HG03196 (cell line): ENCODE measurements at regions not wholly inside any gene's neighbourhood (a gene's known extent, or its start where the extent isn't known, plus 50 kb on each side); places are given as distances from the start of the nearest gene placed in this dataset.

Source experiments
- ATAC-seq: cut with Tn5 transposase; IDR thresholded peaks from one replicate; pipeline ENCODE4 v1.9.1; 2021; ENCODE audit not compliant: unreplicated experiment

- ATAC-seq: no peak
These were observed 547.6 kb upstream of the WWC1 start for GRCh38 chr5:167743695-167744464.

DNA sequence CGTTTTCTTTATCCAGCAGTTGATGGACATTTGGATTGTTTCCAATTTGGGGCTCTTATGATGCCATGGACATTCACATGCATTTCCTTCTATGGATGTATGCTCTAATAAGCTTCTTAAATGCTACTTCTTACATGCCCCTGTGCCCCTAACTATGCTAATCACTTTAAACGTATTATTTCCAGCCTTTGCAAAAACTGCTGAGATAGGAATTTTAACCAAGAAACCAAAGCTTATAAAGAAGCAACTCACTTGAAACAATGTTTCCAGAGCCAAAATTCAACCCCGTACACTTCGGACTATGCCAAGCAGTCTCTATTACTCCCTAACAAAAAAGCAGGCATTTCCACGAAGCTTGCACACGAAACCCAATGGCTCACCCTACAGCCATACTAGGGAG, 545.6 kb upstream of the WWC1 start:
- ATAC-seq: no peak

DNA sequence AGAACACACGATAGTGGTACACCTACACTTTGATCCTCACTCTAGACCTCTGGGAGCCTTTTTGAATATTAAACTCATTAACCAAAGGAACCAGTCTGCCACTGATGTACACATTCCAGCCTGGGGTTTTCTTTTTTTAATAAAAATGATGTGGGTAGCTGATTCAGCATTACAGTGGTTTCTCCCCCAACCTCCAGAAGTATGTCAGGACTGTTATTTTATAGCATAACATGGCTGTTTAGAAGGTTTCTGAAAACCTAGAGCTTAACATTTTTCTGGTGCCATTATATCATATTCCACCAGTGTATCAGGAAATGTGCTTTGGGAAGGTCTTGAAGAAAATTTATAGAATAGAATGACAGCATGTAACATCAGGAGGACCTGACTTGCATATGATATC, 540.9 kb upstream of the WWC1 start:
- ATAC-seq: no peak

- no peak for ATAC-seq
These were observed 538.5 kb upstream of the WWC1 start for GRCh38 chr5:167752936-167753335.

DNA sequence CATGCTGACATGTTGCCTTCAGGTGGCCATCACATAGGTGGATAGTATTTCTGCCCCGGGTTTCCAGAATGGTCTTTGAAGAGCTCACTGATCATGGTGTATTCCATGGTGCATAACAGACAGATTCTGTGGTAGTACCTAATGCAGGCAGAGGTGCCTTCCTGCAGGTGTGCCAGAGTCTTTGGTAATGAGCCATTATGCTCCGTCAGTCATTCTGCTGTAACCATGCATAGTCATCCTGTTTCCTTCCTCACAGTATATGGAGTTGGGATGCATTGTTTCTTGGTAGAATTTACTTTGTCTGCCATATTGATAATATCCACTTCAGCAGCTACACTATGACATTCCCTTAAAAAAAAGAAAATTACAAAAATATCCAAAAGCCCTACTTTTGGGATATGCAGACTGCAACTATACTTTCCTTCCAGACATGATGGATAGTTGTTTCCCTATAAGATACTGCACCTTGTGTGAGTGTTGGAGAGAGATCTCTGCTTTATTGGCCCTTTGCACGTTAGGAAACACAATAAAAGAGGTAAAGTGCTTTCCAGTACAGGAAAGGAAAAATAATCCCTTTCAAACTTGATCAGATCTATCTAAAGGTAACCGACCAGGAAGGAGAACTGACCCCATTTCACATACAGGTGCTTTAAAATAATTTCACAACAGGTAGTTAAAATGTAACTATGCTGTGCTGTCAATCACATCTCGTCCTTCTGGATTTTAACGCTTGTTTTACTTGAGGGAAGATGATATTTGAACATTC, 537.5 kb upstream of the WWC1 start:
- no peak for ATAC-seq

DNA sequence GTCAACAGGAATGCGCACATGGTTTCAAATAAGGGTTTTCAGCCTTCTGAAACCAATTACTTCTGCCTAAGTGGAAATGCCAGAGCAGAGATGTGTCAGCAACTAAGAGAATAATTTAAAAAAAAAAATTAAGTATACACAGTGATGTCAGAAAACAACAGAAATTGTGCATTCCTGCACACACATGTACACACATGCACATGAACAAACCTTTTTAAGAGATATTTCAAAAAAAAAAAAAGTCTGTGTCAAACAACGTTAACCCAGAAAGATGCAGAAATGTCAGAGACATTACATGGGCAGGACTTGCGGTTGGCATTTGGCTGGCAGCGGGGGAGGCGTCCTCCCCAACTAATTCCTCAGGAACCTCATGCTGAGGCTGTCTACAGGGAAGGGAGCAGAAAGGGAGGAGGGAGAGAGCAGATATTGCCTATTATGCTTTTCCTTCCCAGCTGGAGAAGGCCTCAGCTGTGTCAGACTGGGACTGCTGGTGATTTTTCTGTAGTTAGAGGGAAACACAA, 536.9 kb upstream of the WWC1 start:
- no peak for ATAC-seq

DNA sequence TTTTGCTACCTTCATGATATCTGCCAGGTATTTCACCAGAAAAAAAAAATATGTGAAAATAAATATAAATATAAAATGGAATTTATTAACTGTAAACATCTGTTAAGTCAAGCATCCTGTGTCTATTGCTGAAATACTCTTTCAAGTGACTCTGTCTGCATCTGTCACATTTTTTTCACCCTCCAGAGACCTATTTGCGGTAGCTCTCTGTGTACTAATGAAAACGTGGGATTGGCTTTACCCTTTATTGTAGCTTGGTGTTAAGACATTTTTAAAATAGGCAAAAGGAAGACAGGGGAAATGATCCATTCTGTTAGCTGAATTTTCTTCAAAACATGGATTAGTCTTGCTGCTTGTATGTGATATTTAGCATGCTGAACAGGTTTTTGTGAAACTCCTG, 536.0 kb upstream of the WWC1 start:
- no peak for ATAC-seq

DNA sequence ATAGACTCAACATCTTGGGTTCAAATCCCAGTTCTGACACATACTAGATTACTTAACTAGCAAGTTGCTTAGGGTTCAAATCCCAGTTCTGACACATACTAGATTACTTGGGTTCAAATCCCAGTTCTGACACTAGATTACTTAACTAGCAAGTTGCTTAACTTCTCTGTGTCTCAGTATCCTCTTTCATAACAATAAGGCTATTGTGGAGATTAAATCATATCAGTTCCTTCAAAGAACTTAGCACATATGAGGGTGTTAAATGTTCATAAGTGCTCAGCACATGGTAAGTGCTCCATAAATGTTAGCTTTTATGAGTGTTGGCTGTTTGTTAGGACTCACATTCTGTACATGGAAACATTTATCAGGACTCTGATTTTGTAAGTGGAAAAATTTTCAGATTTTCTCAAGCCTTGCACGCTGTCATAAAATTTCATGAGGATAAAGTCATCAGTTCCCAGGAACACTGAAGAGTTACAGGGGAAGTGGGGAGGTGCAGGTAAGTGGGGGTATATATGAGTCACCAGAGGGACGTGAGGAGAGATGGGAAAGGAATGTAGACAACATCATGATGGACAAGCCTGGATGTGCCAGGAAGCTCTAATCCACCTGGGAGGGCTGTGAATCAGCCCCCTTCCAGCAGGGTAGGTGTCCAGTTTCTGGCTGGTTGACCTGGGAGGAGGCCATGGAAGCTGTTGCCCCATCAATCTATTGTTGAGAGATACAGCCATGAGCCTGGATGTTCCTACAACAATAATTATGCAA, 532.2 kb upstream of the WWC1 start:
- no peak for ATAC-seq

GRCh38 chr5:167763772-167764171, 527.7 kb upstream of the WWC1 start:
- ATAC-seq: no peak

- ATAC-seq: no peak
These were observed 526.7 kb upstream of the WWC1 start for GRCh38 chr5:167764641-167765289.

- ATAC-seq: no peak
These were observed 526.1 kb upstream of the WWC1 start for GRCh38 chr5:167765352-167765751.

DNA sequence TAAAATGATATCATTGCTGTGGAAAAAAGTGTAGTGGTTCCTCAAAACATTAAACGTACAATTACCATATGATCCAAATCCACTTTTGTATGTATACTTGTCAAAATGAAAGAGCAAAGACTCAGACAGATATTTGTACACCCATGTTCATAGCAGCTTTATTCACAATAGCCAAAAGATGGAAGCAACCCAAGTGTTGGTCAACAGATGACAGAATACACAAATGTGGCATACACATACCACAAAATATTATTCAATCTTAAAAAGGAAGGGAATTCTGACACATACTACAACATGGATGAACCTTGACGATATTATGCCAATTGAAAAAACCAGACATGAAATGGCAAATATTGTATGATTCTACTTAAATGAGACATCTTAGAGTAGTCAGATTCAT, 524.5 kb upstream of the WWC1 start:
- ATAC-seq: no peak

GRCh38 chr5:167767795-167768194, 523.6 kb upstream of the WWC1 start:
- ATAC-seq: no peak

- no peak for ATAC-seq
These were observed 521.5 kb upstream of the WWC1 start for GRCh38 chr5:167769846-167770413.

DNA sequence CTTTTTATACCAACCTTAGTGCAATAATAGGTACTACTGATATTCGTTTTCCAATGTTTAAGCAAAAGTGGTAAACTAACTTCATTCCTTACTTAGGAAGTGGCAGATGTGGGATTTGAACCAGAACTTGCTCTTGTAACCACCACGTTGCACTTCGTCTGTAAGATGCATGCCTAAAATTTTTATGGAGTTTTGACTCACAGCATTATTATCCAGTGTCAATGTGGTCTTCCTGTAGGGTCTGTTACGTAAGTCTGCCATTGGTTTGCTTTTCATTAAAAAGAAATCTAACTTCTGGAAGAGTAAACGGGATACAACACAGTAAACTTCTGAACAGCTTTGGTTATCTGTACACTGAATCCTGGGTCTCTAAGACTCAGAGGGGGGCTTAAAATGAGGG, 521.0 kb upstream of the WWC1 start:
- no peak for ATAC-seq

GRCh38 chr5:167771571-167771970, 519.9 kb upstream of the WWC1 start:
- no peak for ATAC-seq

- no peak for ATAC-seq
These were observed 517.7 kb upstream of the WWC1 start for GRCh38 chr5:167773668-167774301.

GRCh38 chr5:167777746-167778145, 513.7 kb upstream of the WWC1 start:
- no peak for ATAC-seq

DNA sequence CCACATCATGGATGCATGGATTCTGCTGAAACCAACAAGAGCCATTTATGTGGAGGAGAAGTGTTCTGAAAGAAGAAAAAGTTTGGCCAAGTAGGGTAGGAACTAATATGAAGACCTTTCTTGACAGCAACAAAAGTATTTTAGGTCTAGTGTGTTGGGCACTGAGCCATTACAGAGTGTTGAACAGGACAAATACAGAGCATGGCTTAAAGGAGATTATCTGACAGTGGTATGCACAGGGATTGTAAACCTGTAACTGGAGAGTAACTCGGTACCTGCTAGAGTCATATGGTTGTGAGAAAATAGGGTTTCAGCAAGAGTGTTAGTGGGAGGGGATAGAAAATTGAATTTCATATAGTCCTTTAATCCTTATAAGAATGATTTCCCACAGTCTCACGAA, 513.2 kb upstream of the WWC1 start:
- ATAC-seq: no peak

DNA sequence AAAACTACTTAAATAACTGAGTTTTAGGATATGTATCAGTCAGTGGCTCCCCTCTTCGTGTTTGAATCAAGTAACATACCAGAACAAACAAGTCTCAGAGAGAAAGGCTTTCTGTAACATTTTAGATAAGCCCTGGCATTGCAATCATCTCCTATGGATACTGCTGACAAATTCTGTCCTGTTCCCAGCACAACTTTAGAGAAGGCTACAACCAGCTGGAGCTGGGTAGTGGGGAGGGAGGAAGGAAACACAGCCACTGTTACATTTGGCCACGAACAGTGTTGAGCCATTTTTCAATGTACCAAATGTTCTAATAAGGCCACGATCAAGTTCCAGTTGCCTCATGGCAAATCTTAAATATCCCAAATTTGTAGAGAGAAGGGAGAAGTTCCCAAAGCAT, 511.8 kb upstream of the WWC1 start:
- no peak for ATAC-seq
